ENCODE measurements at regions not wholly inside any gene's neighbourhood (a gene's known extent, or its start where the extent isn't known, plus 50 kb on each side); places are given as distances from the start of the nearest gene placed in this dataset.

DNA sequence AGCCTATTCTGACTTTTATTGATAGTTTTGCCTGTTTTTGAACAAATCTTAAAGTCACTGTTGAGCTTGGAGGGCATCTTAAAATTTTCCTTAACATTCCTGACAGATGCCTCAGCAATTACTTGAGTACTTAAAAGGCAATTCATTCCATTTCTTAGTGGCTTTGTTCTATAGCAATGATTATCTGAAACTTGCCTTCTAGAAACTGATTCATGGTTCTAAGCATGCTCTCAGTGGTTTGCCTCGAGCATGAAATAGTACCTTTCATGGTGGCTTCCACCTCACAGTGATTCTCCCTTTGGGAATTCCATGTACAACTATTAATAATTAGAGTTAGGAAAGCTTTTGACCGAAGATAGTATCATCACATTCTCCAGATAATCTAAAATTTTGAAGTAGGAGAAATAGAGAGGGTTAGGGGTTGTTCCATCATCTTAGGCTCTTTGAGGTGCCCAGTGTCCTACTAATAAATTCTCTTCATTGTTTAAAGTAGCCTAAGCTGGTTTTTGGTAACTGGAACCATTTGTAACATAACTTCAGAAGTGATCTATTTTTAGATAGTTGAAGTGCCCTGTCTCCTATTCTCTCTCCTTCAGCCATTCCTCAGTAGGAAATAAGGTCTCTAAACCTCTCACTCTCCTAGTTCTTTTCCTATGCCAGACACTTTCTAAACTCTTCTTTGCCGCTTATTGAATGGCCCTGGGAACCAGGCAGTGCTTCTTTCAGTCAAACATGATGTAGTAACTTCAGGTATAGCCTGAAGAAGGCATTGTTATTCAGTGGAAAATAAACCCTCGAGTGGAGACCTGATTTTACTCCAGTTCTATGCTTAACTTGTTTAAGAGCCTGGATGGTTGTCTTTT lies 156.1 kb downstream of the HAUS1 start:
- TF ChIP-seq, protein P1, sequence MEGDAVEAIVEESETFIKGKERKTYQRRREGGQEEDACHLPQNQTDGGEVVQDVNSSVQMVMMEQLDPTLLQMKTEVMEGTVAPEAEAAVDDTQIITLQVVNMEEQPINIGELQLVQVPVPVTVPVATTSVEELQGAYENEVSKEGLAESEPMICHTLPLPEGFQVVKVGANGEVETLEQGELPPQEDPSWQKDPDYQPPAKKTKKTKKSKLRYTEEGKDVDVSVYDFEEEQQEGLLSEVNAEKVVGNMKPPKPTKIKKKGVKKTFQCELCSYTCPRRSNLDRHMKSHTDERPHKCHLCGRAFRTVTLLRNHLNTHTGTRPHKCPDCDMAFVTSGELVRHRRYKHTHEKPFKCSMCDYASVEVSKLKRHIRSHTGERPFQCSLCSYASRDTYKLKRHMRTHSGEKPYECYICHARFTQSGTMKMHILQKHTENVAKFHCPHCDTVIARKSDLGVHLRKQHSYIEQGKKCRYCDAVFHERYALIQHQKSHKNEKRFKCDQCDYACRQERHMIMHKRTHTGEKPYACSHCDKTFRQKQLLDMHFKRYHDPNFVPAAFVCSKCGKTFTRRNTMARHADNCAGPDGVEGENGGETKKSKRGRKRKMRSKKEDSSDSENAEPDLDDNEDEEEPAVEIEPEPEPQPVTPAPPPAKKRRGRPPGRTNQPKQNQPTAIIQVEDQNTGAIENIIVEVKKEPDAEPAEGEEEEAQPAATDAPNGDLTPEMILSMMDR (IDR thresholded peaks at IDR 0.05; ENCODE audit: extremely low read depth in 1 of 2, insufficient read depth in 1 of 2, low read depth in 1 of 2, low read length in 2 of 2) = no peak
- TF ChIP-seq POLR2A (IDR thresholded peaks at IDR 0.05; ENCODE audit: low read depth, low read length) (no peak), JUN (IDR thresholded peaks at IDR 0.05; ENCODE audit: borderline replicate concordance, insufficient read depth, insufficient read length, low read depth) (no peak), GATA2 (IDR thresholded peaks at IDR 0.05; ENCODE audit: insufficient read depth, insufficient read length, low read depth, low read length) (no peak), POLR2AphosphoS5 (IDR thresholded peaks at IDR 0.05; ENCODE audit: insufficient read depth, low read depth, low read length) (no peak), EZH2 (IDR thresholded peaks at IDR 0.05; ENCODE audit: borderline replicate concordance, low read depth, low read length, severe bottlenecking) (no peak), FOS (IDR thresholded peaks at IDR 0.05; ENCODE audit: borderline replicate concordance, insufficient read depth, low read length) (no peak)
- TF ChIP-seq, protein P2, sequence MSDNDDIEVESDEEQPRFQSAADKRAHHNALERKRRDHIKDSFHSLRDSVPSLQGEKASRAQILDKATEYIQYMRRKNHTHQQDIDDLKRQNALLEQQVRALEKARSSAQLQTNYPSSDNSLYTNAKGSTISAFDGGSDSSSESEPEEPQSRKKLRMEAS (IDR thresholded peaks at IDR 0.05; ENCODE audit: insufficient read depth, insufficient read length) = no peak
